Muscle of leg (tissue), 3 donors: ENCODE measurements at regions not wholly inside any gene's neighbourhood (a gene's known extent, or its start where the extent isn't known, plus 50 kb on each side); places are given as distances from the start of the nearest gene placed in this dataset.

Experiments
- DNase-seq: peaks from one replicate; pipeline ENCODE4 v3.0.0; 2013
- H3K27ac ChIP-seq: one replicate; pipeline ENCODE4 v1.5.1; 2013; ENCODE audit warnings: mild to moderate bottlenecking, low read length, control low read depth
- H3K27me3 ChIP-seq: one replicate; pipeline ENCODE4 v1.6.1; 2013; ENCODE audit warnings: low read length; ENCODE audit not compliant: control insufficient read depth, insufficient read depth
- H3K36me3 ChIP-seq: one replicate; pipeline ENCODE4 v1.6.1; 2013; ENCODE audit warnings: low read length; ENCODE audit not compliant: control insufficient read depth, insufficient read depth
- H3K4me1 ChIP-seq: one replicate; pipeline ENCODE4 v1.6.1; 2013; ENCODE audit warnings: low read length; ENCODE audit not compliant: control insufficient read depth, insufficient read depth
- H3K4me3 ChIP-seq: one replicate; pipeline ENCODE4 v1.5.1; 2013; ENCODE audit warnings: low read length, control low read depth
- H3K9me3 ChIP-seq: replicated peaks from 2 replicates; pipeline ENCODE4 v1.6.1; 2013; ENCODE audit warnings: low read depth, low read length; ENCODE audit not compliant: control insufficient read depth
- WGBS: methylation state at CpG from one replicate; pipeline ENCODE4 v1.1.5; 2013; ENCODE audit warnings: missing lambda C conversion rate; ENCODE audit not compliant: insufficient coverage; 5-methylcytosine and 5-hydroxymethylcytosine counted together

GRCh38 chr1:220382994-220383393 is 110.7 kb upstream of the RAB3GAP2 start:
- Histone ChIP-seq H3K4me3 (no peak overlapping the region), H3K27me3 (no peaks in the 10 kb centered on the region), H3K4me1 (no peaks in the 10 kb centered on the region), H3K27ac (no peak overlapping the region), H3K36me3 (no peaks in the 10 kb centered on the region), H3K9me3 (no peaks in the 10 kb centered on the region)
- DNase-seq = no peak
- WGBS = 68% methylated on average over 3 of the region's 4 CpGs

- WGBS = 60% methylated on average over 1 of the region's 3 CpGs
- Histone ChIP-seq H3K9me3 (no peaks in the 10 kb centered on the region), H3K27ac (no peak overlapping the region), H3K4me1 (no peaks in the 10 kb centered on the region), H3K36me3 (no peaks in the 10 kb centered on the region), H3K4me3 (no peak overlapping the region), H3K27me3 (no peaks in the 10 kb centered on the region)
- no peak for DNase-seq
Observed at GRCh38 chr1:220380885-220381284, 108.6 kb upstream of the RAB3GAP2 start.

GRCh38 chr1:220378571-220379302 is 106.5 kb upstream of the RAB3GAP2 start:
- Histone ChIP-seq H3K36me3 (no peaks in the 10 kb centered on the region), H3K4me3 (no peak overlapping the region), H3K9me3 (no peaks in the 10 kb centered on the region), H3K27me3 (no peaks in the 10 kb centered on the region), H3K4me1 (no peaks in the 10 kb centered on the region), H3K27ac (no peak overlapping the region)
- DNase-seq = no peak
- 85% methylated on average over 9 of the region's 11 CpGs for WGBS

GRCh38 chr1:220375715-220376114 is 103.5 kb upstream of the RAB3GAP2 start:
- 93% methylated on average over 2 of the region's 3 CpGs for WGBS
- Histone ChIP-seq H3K27me3 (no peaks in the 10 kb centered on the region), H3K4me3 (no peak overlapping the region), H3K4me1 (peaks cover 3% of the 10 kb centered on the region), H3K9me3 (no peaks in the 10 kb centered on the region), H3K27ac (no peak overlapping the region), H3K36me3 (no peaks in the 10 kb centered on the region)
- DNase-seq = no peak

GRCh38 chr1:220374449-220374848 is 102.2 kb upstream of the RAB3GAP2 start:
- Histone ChIP-seq H3K4me1 (peaks cover 13% of the 10 kb centered on the region), H3K4me3 (no peak overlapping the region), H3K27me3 (no peaks in the 10 kb centered on the region), H3K36me3 (no peaks in the 10 kb centered on the region), H3K27ac (no peak overlapping the region), H3K9me3 (no peaks in the 10 kb centered on the region)
- DNase-seq = no peak
- WGBS = no CpG with 5 or more reads among the region's 2 CpGs

- Histone ChIP-seq H3K36me3 (no peaks in the 10 kb centered on the region), H3K4me3 (no peak overlapping the region), H3K9me3 (no peaks in the 10 kb centered on the region), H3K4me1 (peaks cover 26% of the 10 kb centered on the region), H3K27ac (no peak overlapping the region), H3K27me3 (no peaks in the 10 kb centered on the region)
- WGBS = 63% methylated on average over 1 of the region's 7 CpGs
- DNase-seq = no peak
Observed at GRCh38 chr1:220372451-220372850, 100.2 kb upstream of the RAB3GAP2 start.

GRCh38 chr1:220371324-220371723 is 99.1 kb upstream of the RAB3GAP2 start:
- H3K4me1 ChIP-seq = peaks cover 26% of the 10 kb centered on the region
- H3K36me3 ChIP-seq = no peaks in the 10 kb centered on the region
- H3K9me3 ChIP-seq = no peaks in the 10 kb centered on the region
- H3K27ac ChIP-seq = no peak overlapping the region
- 82% methylated on average over 3 of the region's 4 CpGs for WGBS
- DNase-seq = no peak
- H3K27me3 ChIP-seq = no peaks in the 10 kb centered on the region
- H3K4me3 ChIP-seq = no peak overlapping the region

GRCh38 chr1:220370041-220370700 is 97.9 kb upstream of the RAB3GAP2 start:
- peak; percentile 97 for DNase-seq
- Histone ChIP-seq H3K36me3 (no peaks in the 10 kb centered on the region), H3K4me3 (no peak overlapping the region), H3K27me3 (no peaks in the 10 kb centered on the region), H3K27ac (peak overlapping the region; percentile 84), H3K4me1 (peaks cover 26% of the 10 kb centered on the region), H3K9me3 (no peaks in the 10 kb centered on the region)
- 0% methylated on average over 1 of the region's 5 CpGs for WGBS

GRCh38 chr1:220369511-220369910 is 97.3 kb upstream of the RAB3GAP2 start:
- peaks cover 26% of the 10 kb centered on the region for H3K4me1 ChIP-seq
- no peaks in the 10 kb centered on the region for H3K9me3 ChIP-seq
- WGBS = no CpG with 5 or more reads among the region's 3 CpGs
- peak overlapping the region; percentile 84 for H3K27ac ChIP-seq
- no peaks in the 10 kb centered on the region for H3K36me3 ChIP-seq
- H3K27me3 ChIP-seq = no peaks in the 10 kb centered on the region
- DNase-seq = no peak
- H3K4me3 ChIP-seq = no peak overlapping the region

GRCh38 chr1:220368352-220369265 is 96.4 kb upstream of the RAB3GAP2 start:
- WGBS = 44% methylated on average over 5 of the region's 7 CpGs
- DNase-seq = peak; percentile 86
- no peak overlapping the region for H3K4me3 ChIP-seq
- no peaks in the 10 kb centered on the region for H3K36me3 ChIP-seq
- H3K27ac ChIP-seq = peak overlapping the region; percentile 52
- no peaks in the 10 kb centered on the region for H3K9me3 ChIP-seq
- H3K27me3 ChIP-seq = no peaks in the 10 kb centered on the region
- H3K4me1 ChIP-seq = peaks cover 28% of the 10 kb centered on the region
